ENCODE measurements at regions not wholly inside any gene's neighbourhood (a gene's known extent, or its start where the extent isn't known, plus 50 kb on each side); places are given as distances from the start of the nearest gene placed in this dataset.

DNA sequence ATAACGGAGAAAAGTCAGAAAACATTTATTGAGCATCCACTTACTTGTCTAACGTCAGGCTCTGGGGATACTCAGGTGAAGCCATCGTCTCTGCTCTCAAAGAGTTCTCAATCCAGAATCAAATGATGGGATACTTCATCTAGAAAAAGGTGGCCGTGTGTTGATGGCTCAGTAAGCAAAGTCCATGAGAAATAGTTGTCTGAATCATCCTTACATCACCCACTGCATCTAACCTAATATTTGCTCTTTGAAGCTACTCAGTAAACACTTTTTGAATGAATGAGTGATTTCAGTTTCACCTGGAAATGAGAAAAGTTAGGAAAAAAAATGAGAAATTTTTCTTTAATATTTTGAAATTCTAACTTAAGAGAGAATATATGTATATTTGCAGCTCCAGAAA, 155.3 kb upstream of the PKN2 start:
- no peaks in the 10 kb centered on the region for H3K9me3 Mint-ChIP-seq
- H3K27ac Mint-ChIP-seq = no peak overlapping the region
- DNase-seq (no peak), ATAC-seq (replicated peaks) (no peak)
- H3K27me3 Mint-ChIP-seq = no peaks in the 10 kb centered on the region
- H3K4me1 Mint-ChIP-seq = no peaks in the 10 kb centered on the region
- no peak overlapping the region for H3K4me3 Mint-ChIP-seq
- no peaks in the 10 kb centered on the region for H3K36me3 Mint-ChIP-seq

DNA sequence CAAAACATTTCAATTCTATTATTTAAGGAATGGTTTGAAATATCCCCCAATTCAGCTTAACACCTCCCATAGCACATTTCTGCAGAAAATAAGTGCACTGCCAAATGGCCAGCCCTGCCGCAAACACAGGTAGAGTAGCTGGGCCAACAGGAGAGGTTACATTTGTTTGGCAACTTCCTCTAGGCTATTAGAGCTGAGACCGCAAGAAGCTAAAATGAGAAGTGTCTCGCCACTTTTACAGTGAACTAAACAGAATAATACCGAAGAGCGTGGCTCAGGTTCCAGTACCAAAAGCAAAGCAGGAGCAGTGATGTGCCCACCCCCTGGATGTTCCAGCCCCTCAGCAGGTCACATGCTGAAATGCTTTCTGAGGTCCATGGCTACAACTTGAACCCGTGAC, 154.5 kb upstream of the PKN2 start:
- Mint-ChIP-seq H3K27ac (no peak overlapping the region), H3K4me3 (no peak overlapping the region), H3K9me3 (no peaks in the 10 kb centered on the region), H3K4me1 (no peaks in the 10 kb centered on the region), H3K36me3 (no peaks in the 10 kb centered on the region), H3K27me3 (no peaks in the 10 kb centered on the region)
- ATAC-seq (replicated peaks) (no peak), DNase-seq (no peak)

DNA sequence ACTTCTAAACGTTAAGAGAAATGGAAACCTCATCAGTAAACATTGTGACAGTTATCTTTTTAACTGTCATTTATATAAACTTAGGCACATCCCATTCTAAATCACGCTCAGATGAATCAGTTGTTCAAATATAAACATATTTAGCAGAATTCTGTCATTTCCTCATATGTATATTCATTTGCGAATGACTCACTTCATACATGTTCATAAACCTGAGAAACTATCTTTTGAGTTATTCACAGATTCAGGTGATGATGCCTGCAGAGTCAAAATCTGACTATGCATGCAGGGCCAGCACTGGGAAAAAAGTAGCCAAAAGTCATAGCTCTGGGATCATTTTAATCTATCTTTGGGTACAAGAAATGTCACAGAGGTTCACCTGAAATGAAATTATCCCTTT, 153.8 kb upstream of the PKN2 start:
- H3K27ac Mint-ChIP-seq = no peak overlapping the region

DNA sequence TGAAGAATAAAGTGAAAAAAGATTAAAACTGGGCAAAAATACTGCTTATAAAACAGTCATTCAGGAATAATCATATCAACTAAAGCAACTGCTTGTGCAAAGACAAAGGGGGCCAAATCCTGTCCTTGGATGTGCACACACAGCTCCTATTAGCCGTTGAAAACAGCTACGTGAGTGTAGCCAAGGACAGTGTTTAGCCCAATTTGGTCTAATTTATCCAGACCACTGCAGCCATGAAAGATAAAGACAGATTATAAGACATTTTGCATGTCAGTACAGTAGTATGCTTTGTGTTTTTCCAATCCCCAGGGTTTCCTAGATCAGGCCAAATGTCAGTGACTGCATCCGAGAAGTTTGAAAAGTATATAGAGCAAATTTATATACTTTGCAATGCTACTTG, 146.3 kb upstream of the PKN2 start:
- Mint-ChIP-seq H3K27ac (no peak overlapping the region), H3K4me3 (no peak overlapping the region), H3K27me3 (peaks cover 0 to 4% of the 10 kb centered on the region in 2 donors), H3K9me3 (no peaks in the 10 kb centered on the region), H3K36me3 (no peaks in the 10 kb centered on the region), H3K4me1 (no peaks in the 10 kb centered on the region)
- DNase-seq (no peak), ATAC-seq (replicated peaks) (no peak)

More for the DNA sequence above, 153.8 kb upstream of the PKN2 start:
- no peaks in the 10 kb centered on the region for H3K9me3 Mint-ChIP-seq
- ATAC-seq (replicated peaks) (no peak), DNase-seq (no peak)
- no peaks in the 10 kb centered on the region for H3K36me3 Mint-ChIP-seq
- no peaks in the 10 kb centered on the region for H3K4me1 Mint-ChIP-seq
- no peaks in the 10 kb centered on the region for H3K27me3 Mint-ChIP-seq
- no peak overlapping the region for H3K4me3 Mint-ChIP-seq

DNA sequence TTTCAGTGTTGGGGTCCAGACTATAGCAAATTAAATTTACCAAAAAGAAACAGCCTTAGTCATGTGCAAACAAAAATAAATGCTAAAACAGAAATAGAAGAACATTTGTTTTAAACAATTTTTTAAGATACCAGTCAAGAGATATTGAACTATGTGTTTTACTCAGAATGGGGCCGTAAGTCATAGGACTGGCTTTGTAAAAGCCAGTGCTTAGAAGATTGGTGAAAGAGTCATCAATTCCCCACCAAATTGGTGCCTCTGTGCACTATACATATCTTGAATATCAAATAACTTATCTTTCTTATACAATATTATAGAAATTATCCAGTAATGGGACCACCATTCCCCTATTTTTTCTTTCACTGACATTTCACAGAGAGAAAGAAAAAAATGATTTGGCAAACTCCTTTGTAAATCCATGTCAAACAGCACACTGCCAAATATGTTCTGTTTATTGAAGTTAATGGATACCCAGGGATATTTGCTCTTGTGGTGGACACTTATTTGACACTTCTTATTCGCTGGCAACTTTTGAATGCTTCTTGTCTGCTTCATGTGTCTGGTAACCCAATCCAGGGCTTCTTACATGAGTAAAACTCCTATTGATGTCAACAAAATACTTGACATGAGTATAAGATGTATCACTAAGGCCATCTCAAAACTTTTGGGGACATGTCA, 145.7 kb upstream of the PKN2 start:
- Mint-ChIP-seq H3K4me1 (no peaks in the 10 kb centered on the region), H3K27me3 (peaks cover 0 to 4% of the 10 kb centered on the region in 2 donors), H3K4me3 (no peak overlapping the region), H3K9me3 (no peaks in the 10 kb centered on the region), H3K27ac (no peak overlapping the region), H3K36me3 (no peaks in the 10 kb centered on the region)
- DNase-seq (no peak), ATAC-seq (replicated peaks) (no peak)

DNA sequence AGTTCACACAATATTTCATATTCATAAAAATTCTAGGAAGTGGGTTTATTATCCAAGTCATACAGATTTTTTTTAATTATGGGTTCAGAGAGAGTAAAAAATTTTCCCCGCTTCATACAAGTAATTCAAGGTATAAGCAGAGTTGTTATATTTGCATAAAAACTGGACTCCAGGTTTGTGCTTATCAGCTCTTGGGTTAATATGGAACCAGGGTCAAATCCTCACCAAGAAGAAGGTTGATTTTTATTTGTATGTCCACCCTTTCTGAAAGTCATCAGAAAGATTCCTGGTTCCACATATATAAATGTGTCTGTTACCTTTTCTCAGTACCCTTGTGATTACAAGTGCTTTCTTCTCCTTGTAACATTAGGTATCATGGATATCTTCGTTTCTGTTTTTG, 143.8 kb upstream of the PKN2 start:
- no peaks in the 10 kb centered on the region for H3K9me3 Mint-ChIP-seq
- H3K27me3 Mint-ChIP-seq = peaks cover 4 to 5% of the 10 kb centered on the region in 2 donors
- no peaks in the 10 kb centered on the region for H3K36me3 Mint-ChIP-seq
- ATAC-seq (replicated peaks) = no peak
- no peak overlapping the region for H3K4me3 Mint-ChIP-seq
- no peak for DNase-seq
- H3K4me1 Mint-ChIP-seq = no peaks in the 10 kb centered on the region
- H3K27ac Mint-ChIP-seq = no peak overlapping the region

DNA sequence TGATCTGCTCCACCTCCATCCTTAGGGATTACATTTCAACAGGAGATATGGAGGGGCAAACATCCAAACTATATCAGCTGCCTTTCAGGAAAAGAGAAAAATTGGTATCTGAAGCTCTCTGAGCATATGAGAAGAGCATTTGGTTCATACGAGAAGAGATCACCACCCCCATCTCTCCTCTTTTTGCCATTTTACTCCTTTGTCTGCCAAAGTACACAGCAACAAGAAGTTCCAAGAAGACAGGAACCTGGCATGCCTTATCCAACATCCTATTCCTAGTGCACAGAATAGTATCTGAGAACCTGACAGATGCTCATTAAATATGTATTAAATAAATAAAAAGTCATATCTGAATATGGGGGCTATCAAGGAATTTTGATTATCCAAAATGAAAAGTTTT, 142.5 kb upstream of the PKN2 start:
- H3K36me3 Mint-ChIP-seq = no peaks in the 10 kb centered on the region
- peaks cover 4 to 5% of the 10 kb centered on the region in 2 donors for H3K27me3 Mint-ChIP-seq
- H3K4me1 Mint-ChIP-seq = no peaks in the 10 kb centered on the region
- no peak overlapping the region for H3K27ac Mint-ChIP-seq
- no peak overlapping the region for H3K4me3 Mint-ChIP-seq
- ATAC-seq (replicated peaks) = no peak
- no peaks in the 10 kb centered on the region for H3K9me3 Mint-ChIP-seq
- DNase-seq = no peak

DNA sequence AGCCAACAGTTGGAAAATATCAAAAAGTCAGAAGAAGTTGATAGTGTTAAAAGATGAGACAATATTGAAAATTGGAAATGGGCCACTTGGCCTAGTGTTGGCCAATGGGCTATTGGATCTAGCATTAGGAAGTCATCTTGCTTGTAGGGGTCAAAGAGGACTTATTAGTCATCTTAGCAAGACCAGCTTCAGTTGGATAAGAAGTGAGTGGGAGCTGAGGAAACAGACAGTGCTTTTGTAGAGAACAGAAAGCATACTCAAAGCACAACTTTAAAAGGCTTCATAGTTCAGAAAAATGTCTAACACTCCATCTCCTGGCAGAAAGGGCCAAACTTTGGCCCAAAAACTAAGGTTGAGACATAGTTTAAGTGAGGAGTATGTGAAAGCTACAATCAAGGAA, 139.9 kb upstream of the PKN2 start:
- H3K4me3 Mint-ChIP-seq = no peak overlapping the region
- H3K27ac Mint-ChIP-seq = no peak overlapping the region
- no peaks in the 10 kb centered on the region for H3K36me3 Mint-ChIP-seq
- ATAC-seq (replicated peaks) = no peak
- DNase-seq = no peak
- peaks cover 0 to 5% of the 10 kb centered on the region in 2 donors for H3K27me3 Mint-ChIP-seq
- no peaks in the 10 kb centered on the region for H3K4me1 Mint-ChIP-seq
- H3K9me3 Mint-ChIP-seq = no peaks in the 10 kb centered on the region

DNA sequence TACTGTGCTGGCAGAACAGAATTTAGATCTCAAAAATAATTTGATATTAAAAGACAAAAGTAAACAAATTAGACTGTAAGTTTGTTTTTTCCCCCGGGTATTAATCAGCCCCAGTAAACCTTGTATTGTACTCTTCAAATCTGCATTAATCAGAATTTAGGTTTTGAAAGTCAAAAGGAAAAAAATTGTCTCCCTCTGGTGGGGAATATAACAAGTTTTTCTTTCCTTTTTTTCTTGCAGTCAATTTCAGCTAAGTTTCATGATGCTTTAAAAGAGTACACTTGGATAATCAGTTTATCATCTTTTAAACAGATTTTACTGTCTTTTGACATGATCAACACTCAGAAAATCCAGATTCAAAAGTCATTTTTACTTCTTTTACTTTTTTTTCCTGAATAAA, 134.5 kb upstream of the PKN2 start:
- no peak overlapping the region for H3K4me3 Mint-ChIP-seq
- ATAC-seq (replicated peaks) (no peak), DNase-seq (no peak)
- no peak overlapping the region for H3K27ac Mint-ChIP-seq
- H3K36me3 Mint-ChIP-seq = no peaks in the 10 kb centered on the region
- H3K27me3 Mint-ChIP-seq = peaks cover 0 to 3% of the 10 kb centered on the region in 2 donors
- no peaks in the 10 kb centered on the region for H3K4me1 Mint-ChIP-seq
- no peaks in the 10 kb centered on the region for H3K9me3 Mint-ChIP-seq

DNA sequence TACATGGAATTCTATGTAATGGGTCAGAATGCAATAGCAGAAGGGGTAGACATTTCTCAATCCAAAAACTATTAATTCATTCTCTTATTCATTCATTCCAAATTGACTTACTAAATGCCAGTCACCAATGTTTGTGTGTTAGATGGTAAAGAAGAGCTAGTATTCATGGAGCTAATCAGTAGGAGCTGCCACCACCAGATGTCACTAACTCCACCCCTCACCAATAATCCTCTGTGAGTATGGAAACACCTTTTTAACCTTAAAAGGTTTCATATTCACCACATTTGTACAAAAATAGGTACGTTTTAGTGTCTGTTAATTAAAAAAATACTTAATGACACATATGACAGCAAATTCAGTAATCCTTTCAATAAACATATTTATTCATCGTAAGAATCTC, 131.8 kb upstream of the PKN2 start:
- no peak overlapping the region for H3K27ac Mint-ChIP-seq
- ATAC-seq (replicated peaks) (no peak), DNase-seq (no peak)
- H3K4me3 Mint-ChIP-seq = no peak overlapping the region
- no peaks in the 10 kb centered on the region for H3K4me1 Mint-ChIP-seq
- H3K27me3 Mint-ChIP-seq = no peaks in the 10 kb centered on the region
- H3K36me3 Mint-ChIP-seq = no peaks in the 10 kb centered on the region
- H3K9me3 Mint-ChIP-seq = no peaks in the 10 kb centered on the region

DNA sequence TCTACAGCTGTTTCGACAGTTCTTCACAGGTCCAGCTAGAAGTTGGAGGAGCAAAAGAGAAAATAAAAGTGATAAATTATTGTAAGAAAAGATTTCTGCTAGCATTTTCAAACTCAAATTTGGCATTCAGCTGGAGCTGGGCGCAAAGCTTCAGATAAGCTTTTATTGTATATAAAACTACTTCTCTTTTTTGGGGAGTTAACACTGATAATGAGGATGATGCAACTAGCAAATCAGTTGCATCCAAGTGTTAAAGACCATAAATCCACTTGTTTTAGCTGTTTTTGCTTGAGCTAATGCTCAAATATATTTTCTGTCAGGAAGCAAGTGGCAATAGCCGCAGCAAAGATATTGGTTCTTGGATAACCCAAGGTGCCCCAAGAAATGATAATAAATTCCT, 127.1 kb upstream of the PKN2 start:
- no peaks in the 10 kb centered on the region for H3K36me3 Mint-ChIP-seq
- ATAC-seq (replicated peaks) = no peak
- no peaks in the 10 kb centered on the region for H3K4me1 Mint-ChIP-seq
- H3K27ac Mint-ChIP-seq = no peak overlapping the region
- no peaks in the 10 kb centered on the region for H3K9me3 Mint-ChIP-seq
- H3K27me3 Mint-ChIP-seq = no peaks in the 10 kb centered on the region
- no peak overlapping the region for H3K4me3 Mint-ChIP-seq
- DNase-seq = no peak

DNA sequence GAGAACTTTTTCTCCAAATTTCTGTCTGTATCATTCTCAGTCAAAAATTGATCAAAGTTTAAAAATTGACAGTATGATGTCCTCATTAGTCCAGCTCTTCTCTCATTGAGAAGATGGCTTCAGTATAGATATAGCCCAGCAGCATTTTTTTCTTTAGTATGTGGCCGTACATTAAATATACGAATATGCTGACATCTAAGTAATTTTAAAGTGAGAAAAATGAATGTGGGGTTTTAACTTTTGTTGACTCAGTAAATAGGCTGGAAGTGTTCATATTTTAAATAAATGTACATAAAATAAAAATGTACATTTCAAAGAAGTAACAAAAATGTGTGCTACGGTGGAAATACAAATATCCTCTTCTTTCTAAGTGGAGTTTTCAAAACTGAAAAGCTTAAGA, 123.5 kb upstream of the PKN2 start:
- H3K4me3 Mint-ChIP-seq = no peak overlapping the region
- no peak overlapping the region for H3K27ac Mint-ChIP-seq
- no peaks in the 10 kb centered on the region for H3K36me3 Mint-ChIP-seq
- H3K9me3 Mint-ChIP-seq = no peaks in the 10 kb centered on the region
- no peak for ATAC-seq (replicated peaks)
- no peak for DNase-seq
- no peaks in the 10 kb centered on the region for H3K4me1 Mint-ChIP-seq
- H3K27me3 Mint-ChIP-seq = no peaks in the 10 kb centered on the region

DNA sequence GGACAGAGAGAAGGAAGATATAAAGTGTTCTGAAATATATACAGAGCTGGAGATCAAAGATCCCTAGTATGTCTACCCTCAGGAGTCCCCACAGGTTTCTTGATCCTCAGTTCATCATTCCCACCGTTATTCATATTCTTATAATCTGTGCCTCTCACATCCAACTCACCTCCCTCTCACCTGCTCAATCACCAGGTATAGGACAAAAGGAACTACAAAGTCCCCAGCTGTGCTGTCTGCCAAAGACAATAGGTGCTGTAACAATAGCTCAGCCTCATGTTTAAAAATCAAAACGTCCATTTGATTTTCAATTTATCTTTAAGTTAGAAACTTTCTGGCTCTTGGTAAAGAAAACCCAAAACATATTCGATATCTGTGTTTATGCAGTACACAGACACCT, 121.1 kb upstream of the PKN2 start:
- Mint-ChIP-seq H3K9me3 (no peaks in the 10 kb centered on the region), H3K36me3 (no peaks in the 10 kb centered on the region), H3K27me3 (no peaks in the 10 kb centered on the region), H3K4me3 (no peak overlapping the region), H3K4me1 (no peaks in the 10 kb centered on the region), H3K27ac (no peak overlapping the region)
- ATAC-seq (replicated peaks) = no peak
- no peak for DNase-seq

DNA sequence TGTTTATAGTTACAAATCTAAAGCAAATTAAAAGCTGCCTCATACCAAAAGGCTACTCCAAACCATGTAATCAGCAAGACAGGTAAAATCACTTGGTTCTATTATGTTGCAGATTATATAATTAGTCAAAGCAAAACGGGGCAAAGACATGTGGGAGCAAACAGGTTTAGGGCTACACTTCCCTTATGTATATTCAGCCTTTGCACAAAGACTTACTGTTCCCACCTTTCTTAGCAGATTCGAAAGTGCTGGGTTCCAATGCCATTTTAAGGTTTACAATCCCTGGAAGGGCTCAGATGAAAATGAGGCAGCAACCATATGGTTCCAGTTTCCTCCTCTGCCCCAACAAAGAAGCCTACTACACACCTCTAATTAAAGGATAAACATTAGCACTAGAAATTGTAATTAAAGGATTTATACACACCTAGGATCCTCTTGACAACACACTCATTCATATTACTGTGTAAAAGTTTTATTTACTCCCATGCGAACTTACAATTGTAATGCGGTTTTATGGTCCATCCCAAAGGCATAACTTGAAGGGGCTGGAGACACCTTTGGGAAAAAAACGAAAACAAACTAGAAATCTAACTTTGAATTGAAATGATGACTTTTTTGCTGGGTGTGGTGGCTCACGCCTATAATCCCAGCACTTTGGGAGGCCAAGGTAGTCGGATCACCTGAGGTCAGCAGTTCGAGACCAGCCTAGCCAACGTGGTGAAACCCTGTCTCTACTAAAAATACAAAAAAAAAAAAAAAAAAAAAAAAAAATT, 117.3 kb upstream of the PKN2 start:
- Mint-ChIP-seq H3K27me3 (peaks cover 4 to 6% of the 10 kb centered on the region in 2 donors), H3K27ac (no peak overlapping the region), H3K4me3 (no peak overlapping the region), H3K9me3 (no peaks in the 10 kb centered on the region), H3K4me1 (no peaks in the 10 kb centered on the region), H3K36me3 (no peaks in the 10 kb centered on the region)
- ATAC-seq (replicated peaks) (no peak), DNase-seq (no peak)

DNA sequence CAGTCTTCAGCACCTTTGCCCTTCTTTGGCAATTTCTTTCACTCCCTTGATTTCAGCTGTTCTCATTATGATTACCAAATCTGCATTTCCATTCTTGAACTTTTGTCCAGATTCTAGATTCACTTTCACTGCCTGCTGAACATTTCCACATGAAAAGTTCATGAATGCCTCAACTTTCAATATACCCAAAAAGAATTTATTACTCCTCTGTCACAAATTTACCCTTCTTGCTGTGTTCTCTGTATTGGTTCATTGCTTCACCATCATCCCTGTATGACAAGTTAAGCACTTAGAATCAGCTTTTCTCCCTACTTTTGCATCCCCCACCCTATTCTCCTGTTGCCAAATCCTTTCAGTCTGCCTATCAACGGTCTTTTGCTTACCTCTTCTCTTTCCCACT, 112.6 kb upstream of the PKN2 start:
- H3K4me1 Mint-ChIP-seq = no peaks in the 10 kb centered on the region
- no peaks in the 10 kb centered on the region for H3K36me3 Mint-ChIP-seq
- H3K4me3 Mint-ChIP-seq = no peak overlapping the region
- DNase-seq (no peak), ATAC-seq (replicated peaks) (no peak)
- H3K27me3 Mint-ChIP-seq = peaks cover 10 to 12% of the 10 kb centered on the region in 2 donors
- H3K9me3 Mint-ChIP-seq = no peaks in the 10 kb centered on the region
- H3K27ac Mint-ChIP-seq = no peak overlapping the region

All from stimulated activated naive B cell treated with anti-CD40 and anti-IgM and Interleukin-4, amounts not matched to agents 10 μg/mL and 1 μg/mL and 100 μg/mL, for 72 hours (primary cell).